ENCODE measurements at regions not wholly inside any gene's neighbourhood (a gene's known extent, or its start where the extent isn't known, plus 50 kb on each side); places are given as distances from the start of the nearest gene placed in this dataset.

- TF ChIP-seq, protein P1, sequence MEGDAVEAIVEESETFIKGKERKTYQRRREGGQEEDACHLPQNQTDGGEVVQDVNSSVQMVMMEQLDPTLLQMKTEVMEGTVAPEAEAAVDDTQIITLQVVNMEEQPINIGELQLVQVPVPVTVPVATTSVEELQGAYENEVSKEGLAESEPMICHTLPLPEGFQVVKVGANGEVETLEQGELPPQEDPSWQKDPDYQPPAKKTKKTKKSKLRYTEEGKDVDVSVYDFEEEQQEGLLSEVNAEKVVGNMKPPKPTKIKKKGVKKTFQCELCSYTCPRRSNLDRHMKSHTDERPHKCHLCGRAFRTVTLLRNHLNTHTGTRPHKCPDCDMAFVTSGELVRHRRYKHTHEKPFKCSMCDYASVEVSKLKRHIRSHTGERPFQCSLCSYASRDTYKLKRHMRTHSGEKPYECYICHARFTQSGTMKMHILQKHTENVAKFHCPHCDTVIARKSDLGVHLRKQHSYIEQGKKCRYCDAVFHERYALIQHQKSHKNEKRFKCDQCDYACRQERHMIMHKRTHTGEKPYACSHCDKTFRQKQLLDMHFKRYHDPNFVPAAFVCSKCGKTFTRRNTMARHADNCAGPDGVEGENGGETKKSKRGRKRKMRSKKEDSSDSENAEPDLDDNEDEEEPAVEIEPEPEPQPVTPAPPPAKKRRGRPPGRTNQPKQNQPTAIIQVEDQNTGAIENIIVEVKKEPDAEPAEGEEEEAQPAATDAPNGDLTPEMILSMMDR (optimal IDR thresholded peaks at IDR 0.05 in 1 of 3, IDR thresholded peaks at IDR 0.05 in 1 of 3, conservative IDR thresholded peaks at IDR 0.05 in 1 of 3; ENCODE audit: extremely low read depth in 1 of 3, insufficient read depth in 2 of 3, low read length in 3 of 3) = no peak
- TF ChIP-seq EZH2 (IDR thresholded peaks at IDR 0.05; ENCODE audit: low read length) = no peak
Measured at GRCh38 chr13:40252241-40252640, 414.2 kb downstream of the FOXO1 start.

Data from keratinocyte (primary cell).